ENCODE measurements at regions not wholly inside any gene's neighbourhood (a gene's known extent, or its start where the extent isn't known, plus 50 kb on each side); places are given as distances from the start of the nearest gene placed in this dataset.

DNA sequence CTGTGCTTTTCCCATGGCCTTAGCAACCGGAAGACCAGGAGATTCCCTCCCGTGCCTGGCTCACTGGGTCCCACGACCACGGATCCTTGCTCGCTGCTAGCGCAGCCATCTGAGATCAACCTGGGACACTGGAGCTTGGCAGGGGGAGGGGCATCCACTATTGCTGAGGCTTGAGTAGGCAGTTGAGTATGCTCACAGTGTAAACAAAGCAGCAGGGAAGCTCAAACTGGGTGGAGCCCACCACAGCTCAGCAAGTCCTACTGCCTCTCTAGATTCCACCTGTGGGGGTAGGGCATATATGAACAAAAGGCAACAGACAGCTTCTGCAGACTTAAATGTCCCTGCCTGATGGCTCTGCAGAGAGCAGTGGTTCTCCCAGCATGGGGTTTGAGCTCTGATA is 697.0 kb downstream of the SORCS1 start:
- intact Hi-C loops (cut with micrococcal nuclease), result no loop called here

DNA sequence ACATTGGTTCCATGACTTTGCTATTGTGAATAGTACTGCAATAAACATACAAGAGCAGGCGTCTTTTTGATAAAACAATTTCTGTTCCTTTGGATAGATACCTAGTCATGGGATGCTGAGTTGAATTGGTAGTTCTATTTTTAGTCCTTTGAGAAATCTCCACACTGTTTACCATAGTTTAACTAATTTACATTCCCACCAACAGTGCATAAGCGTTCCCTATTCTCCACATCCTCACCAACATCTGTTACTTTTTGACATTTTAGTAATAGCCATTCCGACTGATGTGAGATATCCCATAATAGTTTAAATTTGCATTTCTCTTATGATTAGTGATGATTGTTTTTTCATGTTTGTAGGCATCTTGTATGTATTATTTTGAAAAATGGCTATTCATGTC is 707.0 kb downstream of the SORCS1 start:
- intact Hi-C loops (cut with micrococcal nuclease), result no loop called here

DNA sequence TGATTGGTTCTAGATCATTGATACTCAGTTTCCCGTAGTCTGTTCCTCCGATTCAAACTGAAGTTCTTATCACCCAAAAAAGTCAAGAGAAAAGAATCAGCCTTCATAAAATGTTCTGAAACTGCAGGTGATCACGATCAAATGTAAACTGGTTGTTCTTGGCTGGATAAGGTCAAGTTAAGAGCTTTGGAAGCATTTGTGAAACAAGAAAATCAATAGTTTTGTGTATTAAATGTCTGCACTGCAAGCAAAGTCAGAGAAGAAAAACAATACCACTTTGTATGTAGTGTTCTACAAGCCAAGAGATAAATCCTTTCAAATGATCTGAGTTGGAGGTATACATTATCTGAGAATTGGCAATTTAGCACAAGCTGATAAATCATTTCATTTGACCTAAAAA is 710.3 kb downstream of the SORCS1 start:
- intact Hi-C loops (cut with micrococcal nuclease), result no loop called here

DNA sequence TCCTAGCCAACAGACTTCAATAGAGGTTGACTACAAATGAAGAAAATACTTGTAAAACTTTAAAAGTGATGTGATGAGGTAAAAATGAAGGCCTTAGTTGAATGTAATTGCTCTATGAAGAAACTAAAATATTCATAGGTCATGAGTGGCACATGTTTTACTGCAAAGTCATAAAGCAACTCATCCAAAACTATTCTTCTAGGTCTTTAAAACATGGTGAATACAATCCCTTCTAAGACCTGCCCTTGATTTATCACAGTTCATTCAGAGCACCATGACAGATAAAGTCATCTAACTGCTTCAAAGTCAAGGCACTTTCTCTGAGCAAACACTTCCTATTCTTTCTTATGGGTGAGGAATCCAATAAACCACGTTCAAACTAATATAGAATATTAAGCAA is 713.5 kb downstream of the SORCS1 start:
- intact Hi-C loops (cut with micrococcal nuclease), result no loop called here

DNA sequence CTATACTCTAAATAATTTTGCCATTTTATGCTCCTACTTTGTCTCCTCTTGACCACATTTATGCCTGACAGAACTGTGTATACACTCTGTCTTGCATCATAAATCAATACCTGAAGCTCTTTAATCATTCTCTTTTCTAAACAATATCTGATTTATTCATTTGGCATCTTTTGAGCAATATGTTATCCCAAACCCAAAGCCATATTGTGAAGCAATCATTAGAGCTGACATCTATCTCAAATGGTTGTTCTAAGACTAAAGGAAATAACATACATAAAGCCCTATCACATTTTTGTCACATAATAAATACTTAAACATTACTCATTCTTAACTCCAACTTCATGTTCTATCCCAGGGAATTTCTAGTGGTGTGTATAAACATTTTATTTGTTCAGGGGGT is 717.6 kb downstream of the SORCS1 start:
- intact Hi-C loops (cut with micrococcal nuclease), result no loop called here

DNA sequence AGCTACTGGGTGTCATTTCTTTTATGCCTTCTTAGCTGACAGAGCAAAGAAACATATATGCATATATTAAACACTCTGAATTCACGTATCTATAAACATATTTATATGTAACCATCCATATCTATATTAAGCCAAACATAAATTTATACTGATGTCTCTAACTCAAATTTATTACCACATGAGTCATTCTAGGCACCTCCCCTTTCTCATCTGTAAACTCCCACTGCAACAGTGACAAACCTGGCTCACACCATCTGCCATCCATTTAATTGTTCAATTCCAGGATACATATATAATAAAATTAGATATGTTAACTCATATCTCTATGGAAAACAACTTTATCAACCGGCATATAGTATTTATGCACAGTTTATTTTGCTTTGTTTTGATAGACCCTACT is 722.3 kb downstream of the SORCS1 start:
- intact Hi-C loops (cut with micrococcal nuclease), result no loop called here

DNA sequence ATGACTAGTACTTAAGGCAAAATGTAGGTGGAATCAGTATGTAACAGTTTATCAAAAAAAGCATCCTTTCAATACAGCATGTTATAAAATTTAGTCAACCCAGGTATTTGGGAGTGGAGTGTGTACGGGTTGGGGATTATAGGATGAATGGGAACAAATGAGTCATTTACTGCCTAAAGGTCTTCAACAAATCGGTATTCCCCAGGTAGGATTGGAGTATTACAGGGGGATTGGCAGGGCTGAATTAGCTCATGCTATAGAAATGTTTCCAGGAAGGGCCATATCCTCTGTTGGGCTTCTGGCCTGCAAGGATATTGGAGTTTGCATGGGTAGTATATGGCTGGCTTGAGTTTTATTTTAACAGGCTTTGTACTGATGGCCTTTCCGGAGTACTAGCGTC is 723.7 kb downstream of the SORCS1 start:
- intact Hi-C loops (cut with micrococcal nuclease), result no loop called here

DNA sequence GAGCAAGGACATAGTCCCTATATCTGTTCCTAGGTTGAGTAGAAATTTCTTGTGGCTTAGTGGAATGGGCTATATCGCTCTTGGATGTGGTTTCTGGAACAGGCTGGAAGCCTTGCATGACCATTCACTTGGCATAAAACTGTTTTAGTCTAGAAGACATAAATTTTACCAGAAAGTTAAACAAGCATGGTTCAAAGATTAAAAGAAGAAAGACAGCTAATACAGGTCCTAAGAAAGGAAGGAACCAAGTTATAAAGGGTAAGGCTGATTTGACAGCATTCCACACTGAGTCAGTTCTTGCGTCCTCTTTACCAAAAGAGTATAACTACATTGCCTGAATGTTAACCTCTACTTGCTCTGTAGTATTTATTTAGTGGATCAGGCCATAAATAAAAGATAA is 724.2 kb downstream of the SORCS1 start:
- intact Hi-C loops (cut with micrococcal nuclease), result no loop called here

DNA sequence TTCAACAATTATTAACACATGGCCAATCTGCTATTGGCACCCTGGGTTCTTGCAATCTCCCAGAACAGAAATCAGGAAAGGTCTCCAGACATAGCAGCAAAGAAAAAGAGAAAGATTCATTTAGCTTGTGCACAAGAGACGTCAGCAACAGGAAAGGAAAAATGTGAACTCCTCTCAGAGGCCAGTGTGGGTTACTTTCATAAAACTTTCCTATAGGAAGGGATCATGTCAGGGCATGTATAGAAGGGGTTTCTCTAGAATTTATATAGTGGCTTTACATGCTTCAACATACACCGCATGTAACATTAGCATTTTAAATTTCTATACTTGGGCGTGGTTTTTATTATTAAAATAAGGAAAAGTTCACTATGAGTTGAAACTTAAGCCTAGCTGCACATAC is 725.1 kb downstream of the SORCS1 start:
- intact Hi-C loops (cut with micrococcal nuclease), result no loop called here

DNA sequence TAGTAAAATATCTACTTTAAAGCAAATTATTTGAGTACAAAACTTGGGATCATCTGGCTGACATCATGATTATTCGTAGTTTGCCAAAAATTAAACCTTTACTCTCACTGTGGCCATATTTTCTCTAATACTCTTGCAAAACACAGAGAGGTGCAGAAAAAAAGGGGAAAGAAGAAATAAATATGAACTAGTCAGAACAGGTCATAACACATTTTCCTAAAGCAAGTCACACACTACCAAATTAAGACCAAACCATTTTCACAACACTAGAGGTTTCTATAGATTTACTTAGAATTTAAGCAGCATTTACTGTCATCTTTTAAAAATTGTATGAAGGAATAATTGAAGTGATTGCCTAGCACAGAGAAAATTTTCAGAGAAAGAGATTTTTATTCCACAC is 726.1 kb downstream of the SORCS1 start:
- intact Hi-C loops (cut with micrococcal nuclease), result no loop called here

DNA sequence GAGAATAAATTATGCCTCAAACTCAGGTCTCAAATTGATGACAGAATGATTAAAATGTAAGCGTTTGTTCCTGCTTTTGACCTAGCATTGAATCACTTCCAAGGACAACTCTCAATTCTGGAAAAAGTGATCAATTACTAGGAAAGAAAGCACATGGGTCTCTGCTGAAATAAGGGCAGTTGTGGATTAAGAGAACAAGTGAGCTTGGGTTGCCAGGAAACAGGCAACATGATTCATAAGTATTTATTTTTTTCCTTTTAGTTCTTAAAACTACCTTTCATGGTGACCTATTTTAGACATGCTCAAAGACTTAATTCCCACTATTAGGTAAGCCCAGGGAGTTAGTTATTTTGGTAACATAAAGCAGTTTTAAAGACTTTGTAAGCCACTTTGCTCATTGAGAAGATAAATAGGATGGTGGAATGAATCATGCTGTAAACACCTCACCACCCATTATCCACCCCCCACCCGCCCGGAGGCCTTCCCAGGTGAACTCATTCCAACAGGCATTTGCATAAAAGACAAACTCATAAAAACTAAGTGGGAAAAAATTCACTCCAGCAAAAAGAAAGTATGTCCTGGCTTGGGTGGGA is 728.3 kb downstream of the SORCS1 start:
- intact Hi-C loops (cut with micrococcal nuclease), result no loop called here

DNA sequence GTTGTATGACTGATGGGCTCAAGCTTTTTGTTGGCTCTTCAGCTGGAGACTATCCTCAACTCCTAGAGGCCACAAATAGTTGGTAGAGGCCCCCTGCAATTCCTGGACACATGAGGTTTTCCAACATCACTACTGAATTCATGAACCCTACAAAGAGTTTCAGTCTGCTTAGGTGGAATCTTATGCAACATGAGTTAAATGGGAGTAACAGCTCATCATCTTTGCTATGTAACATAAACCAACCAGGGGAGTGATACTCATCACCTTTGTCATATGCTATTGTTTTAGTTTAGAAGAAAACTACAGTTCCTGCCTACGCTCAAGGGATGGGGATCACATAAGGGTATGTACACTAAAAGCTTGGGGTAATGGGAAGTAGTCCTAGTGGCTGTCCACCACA is 729.4 kb downstream of the SORCS1 start:
- intact Hi-C loops (cut with micrococcal nuclease), result no loop called here

DNA sequence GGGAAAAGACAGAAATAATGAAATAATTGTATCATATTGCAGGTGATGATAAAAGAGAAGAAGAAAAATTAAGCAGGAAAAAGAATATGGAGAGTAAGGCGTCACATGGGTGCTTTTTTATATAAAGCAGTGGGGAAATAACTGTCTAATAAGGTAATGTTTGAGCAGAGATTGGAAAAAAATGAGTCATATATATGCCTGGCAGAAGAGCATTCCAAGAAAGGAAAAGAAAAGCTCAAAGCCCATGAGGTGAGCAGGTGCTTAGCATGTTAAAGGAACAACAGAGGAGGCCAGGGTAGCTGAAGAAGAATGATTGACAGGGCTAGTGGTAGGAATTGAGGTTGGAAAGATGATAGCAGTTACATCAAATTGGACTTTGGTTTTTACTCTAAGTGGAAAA is 739.5 kb downstream of the SORCS1 start:
- intact Hi-C loops (cut with micrococcal nuclease), result no loop called here

DNA sequence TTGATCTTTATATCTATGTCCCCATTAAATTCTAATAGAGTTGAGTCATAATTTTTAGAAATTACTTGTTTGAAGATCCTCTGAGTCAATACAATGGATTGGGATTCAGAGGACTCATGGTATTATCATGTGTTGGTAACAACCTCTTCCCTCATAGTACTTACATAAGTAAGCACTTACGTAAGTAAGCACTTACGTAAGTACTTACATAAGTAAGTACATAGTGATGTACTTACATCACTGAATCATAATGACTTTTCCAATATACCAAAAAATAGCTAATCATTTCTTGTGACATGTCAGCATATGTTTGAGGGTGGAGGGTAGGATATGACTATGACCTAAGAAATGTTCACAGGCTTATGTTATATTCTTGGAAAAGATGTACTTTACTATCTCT is 740.5 kb downstream of the SORCS1 start:
- intact Hi-C loops (cut with micrococcal nuclease), result no loop called here

DNA sequence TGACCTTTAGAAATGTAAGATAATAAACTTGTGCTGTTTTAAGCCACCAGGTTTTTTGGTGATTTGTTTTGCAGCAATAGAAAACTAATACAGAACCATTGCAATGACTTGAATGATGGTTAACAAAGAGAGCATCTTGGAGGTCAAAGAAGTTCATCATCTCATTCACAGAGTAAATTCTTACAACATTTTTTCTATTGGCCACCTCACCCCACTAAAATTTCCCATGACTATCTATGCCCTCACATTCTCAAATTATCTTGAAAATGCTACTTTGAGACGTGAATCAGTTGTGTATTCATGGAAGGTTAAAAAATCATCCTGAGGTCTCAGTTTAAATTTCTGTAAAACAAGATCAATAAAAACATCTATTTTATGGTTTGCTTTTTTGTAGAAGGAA is 754.2 kb downstream of the SORCS1 start:
- intact Hi-C loops (cut with micrococcal nuclease), result no loop called here

DNA sequence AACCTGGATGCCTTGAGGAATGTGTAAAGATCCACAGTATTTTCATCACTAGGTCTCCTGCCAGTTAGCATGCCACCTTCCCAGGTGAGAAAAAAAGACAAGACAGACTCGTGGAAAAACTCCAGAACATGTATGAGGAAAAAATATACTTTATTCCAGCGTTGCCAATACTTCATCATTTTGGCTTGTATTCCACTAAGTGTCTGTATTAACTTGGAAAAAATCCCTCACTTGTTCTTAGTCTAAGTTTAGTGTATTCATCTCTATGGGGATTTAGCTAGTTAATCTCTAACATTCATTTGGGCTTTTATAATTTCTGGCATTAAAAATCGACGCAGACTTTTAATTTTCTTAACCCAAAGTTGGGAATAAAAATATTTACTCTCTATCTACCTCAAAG is 759.4 kb downstream of the SORCS1 start:
- intact Hi-C loops (cut with micrococcal nuclease), result no loop called here

DNA sequence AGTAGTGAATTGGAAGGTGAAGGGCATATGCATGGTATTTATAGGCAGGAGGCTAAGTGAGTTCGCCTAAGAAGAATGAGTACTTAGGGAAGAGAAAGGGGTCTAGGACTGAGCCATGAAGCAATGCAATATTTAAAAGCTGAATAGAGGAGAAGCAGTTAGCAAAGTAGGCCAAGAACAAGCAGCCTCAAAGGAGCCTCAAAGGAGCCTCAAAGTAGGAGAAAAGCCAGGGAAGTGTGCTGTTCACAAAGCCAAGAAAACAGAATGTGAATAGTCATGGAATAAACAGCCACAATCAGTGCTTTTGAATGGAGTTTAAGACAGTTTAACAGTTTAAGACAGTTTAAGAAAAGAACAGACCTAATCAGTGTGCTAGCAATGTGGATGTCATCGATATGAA is 762.0 kb downstream of the SORCS1 start:
- intact Hi-C loops (cut with micrococcal nuclease), result no loop called here

DNA sequence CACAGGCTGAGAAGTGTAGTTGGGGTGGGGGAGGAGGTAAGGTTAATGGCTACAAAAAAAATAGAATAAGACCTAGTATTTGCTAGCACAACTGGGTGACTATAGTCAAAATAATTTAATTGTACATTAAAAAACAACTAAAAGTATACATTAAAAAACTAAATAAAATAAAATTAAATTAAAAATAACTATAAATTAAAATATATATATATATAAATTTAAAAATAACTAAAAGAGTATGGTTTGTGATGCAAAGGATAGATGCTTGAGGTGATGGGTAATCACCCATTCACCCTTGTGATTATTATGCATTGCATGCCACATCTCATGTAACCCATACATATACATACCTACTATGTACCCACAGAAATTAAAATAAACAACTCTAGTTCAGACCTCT is 762.5 kb downstream of the SORCS1 start:
- intact Hi-C loops (cut with micrococcal nuclease), result no loop called here

DNA sequence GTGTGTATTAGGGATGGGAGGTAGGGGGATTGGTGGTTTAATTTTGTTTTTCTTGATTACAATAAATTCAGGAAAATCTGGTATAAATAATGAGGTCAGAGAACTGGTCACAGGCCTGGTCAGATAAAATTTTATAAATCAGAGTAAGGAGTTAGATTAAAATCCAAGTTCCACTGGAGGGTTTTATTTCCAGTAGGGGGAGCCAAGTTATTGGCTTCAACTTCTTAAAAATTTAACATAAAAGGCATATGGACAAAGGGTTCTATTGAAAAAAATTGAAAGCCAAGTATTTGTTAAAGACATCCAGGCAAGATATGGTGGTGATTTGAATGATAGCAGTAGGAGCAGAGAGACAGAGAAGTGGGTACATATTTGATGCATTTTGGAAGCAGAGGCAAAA is 763.3 kb downstream of the SORCS1 start:
- intact Hi-C loops (cut with micrococcal nuclease), result no loop called here

DNA sequence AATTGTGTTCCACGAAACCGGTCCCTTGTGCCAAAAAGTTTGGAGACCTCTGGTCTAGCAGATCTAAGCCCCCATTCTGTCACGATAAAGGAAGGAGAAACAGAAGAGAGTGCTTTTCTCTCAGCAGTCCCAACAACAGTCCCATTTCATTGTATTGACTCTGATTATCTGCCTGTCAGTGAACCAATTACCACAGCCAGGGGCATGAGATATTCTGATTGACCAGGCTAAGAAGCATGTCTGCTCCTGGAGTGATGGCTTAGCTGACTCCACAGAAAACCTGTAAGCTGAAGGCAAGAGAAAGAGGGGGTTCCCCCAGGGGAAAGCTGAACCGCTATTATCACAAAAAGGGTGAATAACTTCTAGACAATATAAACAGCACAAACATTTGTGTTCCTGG is 765.4 kb downstream of the SORCS1 start:
- intact Hi-C loops (cut with micrococcal nuclease), result no loop called here

DNA sequence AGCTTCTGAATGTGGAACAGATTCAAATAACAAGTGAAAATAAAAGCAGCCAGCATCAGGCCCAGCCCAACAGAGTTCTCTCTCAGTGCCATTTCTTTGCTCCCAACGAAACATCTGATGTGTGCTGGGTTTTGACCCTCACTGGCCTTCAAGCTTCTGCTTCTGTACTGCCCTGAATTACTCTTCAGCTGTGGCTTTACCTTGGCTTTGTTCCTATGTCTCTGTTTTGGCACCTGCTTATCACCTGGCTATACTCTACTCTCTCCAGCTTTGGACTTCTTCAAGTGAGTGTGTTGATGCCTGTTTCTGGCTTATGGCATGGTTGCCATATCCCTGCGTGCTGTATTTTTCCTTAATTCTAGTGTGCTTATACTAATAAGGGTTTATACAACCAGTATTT is 768.3 kb downstream of the SORCS1 start:
- intact Hi-C loops (cut with micrococcal nuclease), result no loop called here

DNA sequence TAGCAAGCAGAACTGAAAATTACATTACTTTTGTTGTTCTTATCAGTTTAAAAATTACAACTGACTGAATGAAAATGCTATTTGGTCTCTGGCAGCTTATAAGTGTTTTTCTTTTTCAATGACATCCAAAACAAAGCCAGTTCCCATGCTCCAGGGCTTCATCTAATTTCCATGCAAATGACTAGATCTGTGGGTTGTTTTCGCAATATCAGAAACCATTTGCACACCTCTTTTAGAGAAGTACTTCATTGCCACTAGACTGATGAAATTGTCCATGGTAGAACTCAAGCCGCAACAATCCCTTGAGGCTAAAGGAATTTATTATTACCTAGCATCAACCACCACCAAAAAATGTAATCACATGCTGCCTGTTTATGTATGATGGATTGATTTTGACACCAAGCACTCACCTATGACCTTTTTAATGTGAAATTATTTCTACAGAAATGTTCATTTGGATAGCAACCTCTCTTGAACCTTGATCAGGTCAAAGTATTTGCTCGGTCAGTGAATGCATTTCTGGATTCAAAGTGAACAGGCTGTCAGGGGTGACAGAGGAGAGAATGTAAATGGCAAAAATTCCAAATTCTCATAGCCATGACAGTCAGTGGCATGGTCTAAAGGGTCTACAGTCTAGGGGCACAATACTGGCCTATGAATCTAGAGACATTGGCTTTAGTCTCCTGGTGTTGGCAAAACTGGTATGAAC is 769.3 kb downstream of the SORCS1 start:
- intact Hi-C loops (cut with micrococcal nuclease), result no loop called here

DNA sequence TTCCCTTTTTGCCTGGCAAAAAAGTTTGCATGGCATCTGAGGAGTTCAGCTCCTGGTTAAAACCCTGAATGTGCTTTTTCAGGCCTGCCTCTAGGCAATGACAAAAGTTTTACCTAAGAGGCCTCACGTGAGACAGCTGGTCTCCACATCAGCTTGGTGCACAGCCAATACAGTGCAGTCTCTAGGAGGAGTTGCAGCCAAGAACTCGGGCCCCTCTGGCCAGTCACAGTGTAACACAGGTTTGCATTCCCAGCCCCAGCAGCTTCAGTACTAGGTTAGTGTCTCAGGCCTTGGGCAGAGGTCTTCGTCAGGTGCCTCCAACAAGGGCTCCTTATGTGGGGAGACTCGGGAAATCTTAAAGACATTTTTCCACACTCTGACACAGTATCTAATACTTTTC is 771.7 kb downstream of the SORCS1 start:
- intact Hi-C loops (cut with micrococcal nuclease), result no loop called here

DNA sequence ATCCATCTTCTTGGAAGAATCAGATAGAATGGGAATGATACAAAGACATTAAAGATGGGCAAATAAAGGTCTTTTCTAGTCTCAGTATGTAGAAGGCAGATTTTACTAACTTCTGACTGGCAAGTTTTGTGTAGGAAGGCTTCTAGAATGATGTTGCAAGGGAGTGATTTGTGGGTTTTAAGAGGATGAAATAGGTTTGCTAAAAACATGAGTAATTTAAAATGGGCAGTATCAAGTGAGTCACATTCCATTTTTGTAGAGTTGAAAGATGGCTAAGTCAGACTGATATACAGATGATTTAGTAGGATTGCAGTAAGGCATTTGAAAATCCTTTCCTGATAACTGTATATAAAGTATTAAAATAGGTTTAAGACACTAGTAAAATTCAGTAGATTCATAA is 777.4 kb downstream of the SORCS1 start:
- intact Hi-C loops (cut with micrococcal nuclease), result no loop called here

All from T-helper 1 cell treated with Interleukin-12 subunit alpha and Interleukin-12 subunit beta and Interleukin-4 antibody, amounts not matched to agents 30 ng/mL and 1 ng/mL, for 36 hours (primary cell).